ENCODE measurements at regions not wholly inside any gene's neighbourhood (a gene's known extent, or its start where the extent isn't known, plus 50 kb on each side); places are given as distances from the start of the nearest gene placed in this dataset.
"Not testable (repeated sequence)": the region's sequence is repeated elsewhere in the genome, so short reads cannot be mapped to it uniquely, and the experiment has no call there.

GRCh38 chr5:124929000-124929399 is 182.6 kb upstream of the ZNF608 start:
- no peak for DNase-seq

DNA sequence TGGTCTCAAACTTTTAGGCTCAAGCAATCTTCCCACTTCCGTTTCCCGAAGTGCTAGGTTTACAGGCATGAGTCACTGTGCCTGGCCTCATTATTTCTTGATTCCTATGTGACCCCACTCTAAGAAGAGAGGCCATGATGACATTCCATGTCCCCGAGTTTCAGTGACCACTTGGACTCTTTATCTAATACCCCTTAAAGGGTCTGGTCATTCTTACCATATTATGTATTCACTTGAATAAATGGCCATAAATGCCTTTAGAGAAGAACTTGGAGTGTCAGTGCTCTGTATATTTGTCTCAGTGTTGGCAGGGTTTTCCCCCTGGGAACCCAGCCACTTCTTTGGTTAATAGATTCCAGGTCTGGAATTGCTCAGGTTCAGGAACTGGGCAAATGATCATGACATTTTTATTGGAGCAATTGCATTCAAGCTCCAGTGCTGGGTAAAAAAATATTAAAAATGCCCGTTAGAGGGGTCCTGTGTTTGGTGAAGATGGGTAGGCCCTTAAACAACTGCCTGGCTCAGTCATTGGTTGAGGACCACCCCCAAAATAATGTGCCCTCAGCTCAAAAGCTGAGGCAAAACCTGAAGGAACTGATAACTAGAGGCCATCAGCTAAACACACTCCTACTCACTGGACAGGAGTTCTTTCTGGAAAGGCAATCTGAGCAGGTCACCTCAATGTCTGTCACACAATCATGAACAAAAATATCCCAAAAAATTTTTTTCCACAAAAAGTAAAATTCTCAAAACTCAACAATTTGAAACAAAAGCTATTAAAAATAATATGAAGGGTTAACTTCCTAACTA is 186.6 kb upstream of the ZNF608 start:
- DNase-seq = no peak

DNA sequence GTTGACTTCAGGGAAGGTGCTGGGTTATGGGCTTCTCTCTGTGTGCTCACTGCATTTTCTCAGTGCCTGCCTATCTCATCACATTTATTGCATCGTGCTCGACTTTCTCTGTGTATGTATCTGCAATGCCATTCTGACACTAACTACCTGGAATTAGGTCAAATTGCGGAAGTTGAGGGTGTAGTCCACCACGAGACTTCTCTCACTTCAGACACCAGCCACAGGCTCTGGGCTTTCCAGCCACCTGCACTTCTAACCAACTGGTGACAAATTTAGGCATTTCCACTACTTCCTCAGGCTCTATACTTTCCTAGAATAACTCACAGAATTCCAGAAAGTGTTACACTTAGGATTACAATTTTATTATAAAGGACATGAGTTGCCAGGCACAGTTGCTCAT is 188.6 kb upstream of the ZNF608 start:
- DNase-seq = no peak

- DNase-seq = no peak
Measured at GRCh38 chr5:124936626-124936933, 190.1 kb upstream of the ZNF608 start.

GRCh38 chr5:124941051-124942049 is 194.9 kb upstream of the ZNF608 start:
- DNase-seq = no peak

DNA sequence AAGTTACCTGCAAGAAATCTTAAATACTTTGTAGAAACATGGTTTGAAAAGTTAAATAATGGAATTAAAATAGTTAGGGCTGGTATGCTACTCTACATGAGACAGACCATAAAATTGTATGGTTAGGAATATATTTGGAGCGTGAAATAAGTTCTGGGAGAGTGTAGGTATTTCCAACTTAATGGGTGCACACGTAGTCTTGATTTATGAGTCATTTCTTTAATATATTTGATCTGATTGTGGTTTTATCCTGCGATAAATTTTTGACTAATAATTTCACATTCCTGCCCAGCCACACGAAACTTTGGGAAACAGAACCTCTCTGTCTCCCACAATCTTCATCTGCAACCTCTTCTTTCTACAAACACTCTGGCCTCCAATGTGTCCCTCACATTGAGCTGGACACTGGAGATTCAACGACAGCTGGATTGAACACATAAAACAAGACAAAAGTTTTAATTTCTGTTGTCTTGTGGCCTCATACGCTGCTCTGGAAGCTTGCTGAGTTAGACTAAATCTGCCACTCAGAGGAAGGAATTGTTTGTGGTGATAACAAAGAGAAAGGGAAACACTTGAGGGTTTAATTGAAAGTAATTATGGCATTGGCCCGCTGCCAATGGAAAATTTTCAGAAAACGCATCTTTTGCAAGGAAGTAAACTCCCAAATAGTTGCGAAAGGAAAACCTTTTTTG is 201.8 kb upstream of the ZNF608 start:
- DNase-seq = no peak

DNA sequence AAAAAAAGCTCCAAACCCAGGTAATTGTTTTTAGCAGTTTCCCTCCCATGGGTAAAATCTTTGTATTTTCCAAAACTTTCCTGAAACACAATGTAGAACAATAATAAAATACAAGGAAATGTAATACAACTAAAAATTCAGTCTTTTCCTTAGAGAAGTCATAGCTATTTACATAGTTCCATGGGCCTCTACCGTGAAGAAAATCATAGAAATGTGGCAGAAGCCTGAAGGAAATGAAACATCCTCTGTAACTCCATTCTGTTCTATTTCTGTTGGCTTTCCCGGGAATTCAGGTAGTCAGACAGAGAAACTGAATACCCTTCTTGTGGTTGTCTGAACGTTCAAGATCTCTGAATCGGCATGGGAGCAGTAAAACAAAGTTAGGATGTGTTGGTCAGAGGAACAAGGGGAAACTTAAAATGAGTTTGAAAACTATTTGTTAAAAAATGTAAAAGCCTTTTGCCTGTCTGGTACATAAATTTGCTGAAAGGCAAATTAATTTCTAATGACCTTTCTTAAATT is 202.4 kb upstream of the ZNF608 start:
- no peak for DNase-seq

DNA sequence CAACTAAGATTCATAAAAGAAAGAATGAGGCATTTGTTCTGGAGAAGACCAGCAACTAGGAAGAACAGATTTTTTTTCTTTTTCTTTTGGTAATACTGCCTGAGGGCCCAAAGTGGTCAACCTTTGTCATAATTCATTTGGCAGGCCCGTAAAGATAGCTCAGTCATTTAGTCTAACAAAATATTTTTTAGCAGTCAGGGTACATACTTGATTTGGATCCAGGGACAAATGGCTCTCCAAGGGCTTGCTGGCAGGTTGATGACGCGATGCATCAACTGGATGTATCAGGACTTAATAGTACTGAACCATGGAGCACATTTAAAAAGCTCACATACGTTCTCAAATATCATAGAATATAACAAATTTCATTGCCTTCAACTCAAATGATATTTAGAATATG is 203.4 kb upstream of the ZNF608 start:
- DNase-seq = no peak

DNA sequence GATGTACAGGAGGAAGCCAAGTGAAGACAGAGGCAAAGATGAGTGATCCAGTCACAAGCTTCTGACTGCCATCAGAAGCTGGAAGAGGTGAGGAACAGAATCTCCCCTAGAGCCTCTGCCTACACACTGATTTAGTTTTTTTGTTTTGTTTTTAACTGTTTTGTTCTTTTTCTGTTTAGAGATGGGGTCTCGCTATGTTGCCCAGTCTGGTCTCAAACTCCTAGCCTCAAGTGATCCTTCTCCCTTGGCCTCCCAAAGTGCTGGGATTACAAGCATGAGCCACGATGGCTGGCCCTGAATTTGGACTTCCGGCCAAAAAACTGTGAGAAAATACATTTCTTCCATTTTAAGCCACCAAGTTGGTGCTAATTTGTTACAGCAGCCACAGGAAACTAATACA is 204.7 kb upstream of the ZNF608 start:
- DNase-seq = no peak

GRCh38 chr5:124951661-124952060 is 205.2 kb upstream of the ZNF608 start:
- DNase-seq = no peak

DNA sequence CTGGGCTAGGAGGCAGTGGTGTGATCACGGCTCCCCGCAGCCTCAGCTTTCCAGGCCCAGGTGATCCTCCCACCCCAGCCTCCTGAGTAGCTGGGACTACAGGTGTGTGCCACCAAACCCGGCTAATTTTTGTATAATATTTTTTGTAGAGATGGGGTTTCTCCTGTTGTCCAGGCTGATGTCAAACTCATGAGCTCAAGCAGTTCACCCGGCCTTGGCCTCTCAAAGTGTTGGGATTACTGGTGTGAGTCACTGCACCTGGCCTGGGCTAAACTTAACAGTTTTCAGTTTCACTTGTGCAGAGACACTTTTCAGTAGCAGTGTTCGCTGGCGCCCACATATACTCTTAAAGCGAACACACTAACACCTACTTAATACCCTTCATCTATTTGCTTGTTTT is 205.6 kb upstream of the ZNF608 start:
- DNase-seq = no peak

DNA sequence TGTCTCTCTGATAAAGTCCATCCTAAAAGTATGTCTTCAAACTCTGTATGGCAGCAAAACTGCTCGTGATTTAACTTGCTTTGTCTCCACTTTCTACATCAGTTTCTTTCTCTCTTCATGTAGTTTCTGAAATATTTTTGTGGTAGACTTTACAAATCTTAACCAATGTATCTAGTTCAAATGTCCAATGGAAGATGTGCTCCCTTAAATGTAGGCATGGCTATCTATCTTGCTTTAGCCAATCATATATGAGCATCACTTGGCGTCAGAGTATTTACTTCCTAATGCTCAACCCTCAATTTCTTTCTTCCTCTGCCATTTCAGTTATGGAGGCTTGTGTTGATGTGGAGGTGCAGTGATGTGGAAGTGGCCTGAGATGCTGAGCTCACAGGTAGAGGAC is 206.1 kb upstream of the ZNF608 start:
- DNase-seq = no peak

DNA sequence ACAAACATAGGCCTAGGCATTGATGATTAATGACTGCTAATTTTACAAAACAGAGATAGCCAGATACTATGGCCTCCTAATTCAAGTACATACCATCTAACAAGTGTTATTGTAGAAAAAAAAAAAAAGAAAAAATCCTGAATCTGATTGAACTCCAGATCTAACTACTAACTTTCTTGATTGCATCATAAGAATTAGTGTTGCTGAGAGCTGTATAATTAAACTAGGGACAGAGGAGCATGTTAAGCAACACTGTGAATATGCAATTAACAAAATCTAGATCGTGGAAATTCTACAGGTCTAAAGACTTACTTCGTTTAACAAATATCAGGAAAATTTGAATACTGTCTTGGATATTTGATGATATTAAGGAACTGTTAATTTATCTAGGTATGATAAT is 208.3 kb upstream of the ZNF608 start:
- no peak for DNase-seq

- DNase-seq = no peak
Measured at GRCh38 chr5:124956471-124957029, 210.1 kb upstream of the ZNF608 start.

DNA sequence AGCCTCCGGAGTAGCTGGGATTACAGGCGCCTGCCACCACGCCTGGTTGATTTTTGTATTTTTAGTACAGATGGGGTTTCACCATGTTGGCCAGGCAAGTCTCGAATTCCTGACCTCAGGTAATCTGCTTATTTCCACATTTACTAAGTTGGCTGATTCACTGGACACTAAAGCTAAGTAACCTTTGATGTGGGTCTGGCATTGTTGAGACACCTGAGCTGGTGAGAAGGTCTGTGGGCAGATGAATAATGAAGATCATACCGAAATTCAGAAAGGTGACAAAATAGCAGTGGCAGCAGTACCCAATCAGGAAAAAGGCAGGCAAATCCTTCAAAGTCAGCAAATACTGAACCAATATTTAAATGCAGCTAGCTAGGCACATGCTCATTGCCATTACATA is 210.6 kb upstream of the ZNF608 start:
- DNase-seq = no peak

- no peak for DNase-seq
Measured at GRCh38 chr5:124960266-124960665, 213.8 kb upstream of the ZNF608 start.

- no peak for DNase-seq
Measured at GRCh38 chr5:124961521-124961920, 215.1 kb upstream of the ZNF608 start.

DNA sequence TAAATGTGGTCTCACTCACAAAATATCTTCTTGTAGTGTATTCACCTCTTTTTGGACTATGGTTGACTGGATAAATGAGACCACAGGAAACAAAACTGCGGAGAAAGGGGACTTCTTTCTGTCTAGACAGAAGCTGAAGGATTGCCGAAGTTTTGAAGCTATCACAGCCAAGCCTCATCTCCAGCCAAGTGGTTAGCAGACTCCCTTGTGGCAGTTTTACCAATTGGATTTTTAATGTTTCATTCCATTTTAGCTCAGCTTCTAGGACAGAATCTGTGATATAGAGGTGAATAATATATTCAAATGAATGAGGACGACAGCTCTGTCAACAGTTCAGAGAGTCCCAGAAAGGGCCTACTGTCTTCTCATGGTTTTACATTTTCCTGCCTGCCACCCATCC is 215.7 kb upstream of the ZNF608 start:
- DNase-seq = no peak

DNA sequence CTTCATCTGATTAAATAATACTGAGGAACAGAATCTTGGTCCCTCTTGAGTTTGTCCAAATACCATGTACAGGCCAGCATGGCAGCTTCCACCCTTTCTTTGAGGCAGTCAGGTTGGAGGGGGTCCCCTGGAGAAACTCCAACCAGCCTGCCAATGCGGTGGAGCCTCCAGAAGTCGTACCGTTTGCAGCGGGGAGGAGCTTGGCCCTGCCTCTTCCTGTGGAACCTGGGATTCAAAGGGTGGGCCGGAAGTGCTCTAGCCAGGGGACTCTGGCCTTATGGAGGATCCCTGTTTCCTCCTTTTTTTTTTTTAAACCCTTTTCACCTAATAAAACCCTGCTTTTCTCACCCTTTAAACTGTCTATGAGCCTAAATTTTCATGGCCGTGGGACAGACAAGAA is 216.3 kb upstream of the ZNF608 start:
- DNase-seq = no peak

DNA sequence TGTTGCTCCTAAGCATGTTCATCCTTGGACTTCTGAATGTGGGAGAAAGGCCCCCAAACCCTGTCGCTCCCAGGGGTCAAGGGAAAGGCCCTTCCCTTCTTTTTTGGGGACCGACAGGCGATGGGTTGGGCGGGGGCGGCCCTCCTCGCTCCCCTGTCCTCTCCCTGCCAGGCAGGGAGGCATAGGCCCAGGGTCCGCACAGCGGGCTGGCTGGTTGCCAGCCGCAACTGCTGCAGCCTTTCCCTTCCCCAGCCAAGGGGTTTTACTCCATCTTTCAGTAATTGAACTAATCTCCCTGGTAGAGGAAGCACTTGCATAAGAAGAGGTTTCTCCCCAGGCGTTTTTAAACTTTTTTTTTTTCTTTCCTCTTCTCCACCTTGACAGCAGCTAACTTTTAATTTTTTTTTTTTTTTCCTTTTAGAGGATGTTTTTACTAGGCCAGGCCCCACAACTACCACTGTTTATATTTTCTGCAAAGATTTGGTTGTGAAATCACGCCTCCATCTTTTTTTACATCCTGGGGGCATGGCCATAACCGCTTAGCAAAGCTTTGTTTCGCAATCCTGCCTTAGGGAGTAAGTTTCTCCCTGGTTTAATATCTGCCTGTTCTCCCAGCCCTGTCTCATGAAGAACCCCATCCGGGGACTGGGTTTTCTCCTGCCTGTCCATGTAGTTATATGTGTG is 216.9 kb upstream of the ZNF608 start:
- DNase-seq = peak; percentile 26

- DNase-seq = not testable (repeated sequence)
Measured at GRCh38 chr5:124966741-124967140, 220.3 kb upstream of the ZNF608 start.

DNA sequence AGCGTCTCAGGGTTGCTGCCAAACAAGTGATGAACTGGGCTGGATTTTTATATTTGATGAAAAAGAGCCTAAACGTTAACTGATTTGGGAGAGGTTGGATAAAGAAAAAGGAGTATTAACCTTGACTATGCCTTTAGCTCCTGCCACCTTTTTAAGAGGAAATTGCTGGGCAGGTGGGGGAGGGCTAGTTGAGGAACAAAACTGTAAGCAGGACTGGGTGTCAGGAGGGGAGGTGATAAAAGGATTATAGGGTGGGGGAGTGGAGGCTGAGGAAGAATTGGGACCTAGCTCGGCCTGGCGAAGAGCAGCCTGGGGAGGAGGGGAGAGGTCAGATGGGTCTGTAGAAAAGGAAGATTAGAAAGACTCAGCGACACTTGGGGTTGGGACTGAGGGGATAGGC is 223.9 kb upstream of the ZNF608 start:
- DNase-seq = not testable (repeated sequence)
